Astrocyte of the cerebellum (primary cell): ENCODE measurements at regions not wholly inside any gene's neighbourhood (a gene's known extent, or its start where the extent isn't known, plus 50 kb on each side); places are given as distances from the start of the nearest gene placed in this dataset.

Source experiments
- DNase-seq: peaks from one replicate; pipeline ENCODE4 v3.0.0-alpha.2; 2011; ENCODE audit warnings: low read depth
- H3K4me3 ChIP-seq: 2 replicates; pipeline ENCODE4 v1.5.1; 2011; ENCODE audit warnings: mild to moderate bottlenecking, low read depth, low read length, moderate library complexity
- in situ Hi-C: cut with HindIII; loops from 2 replicates; pipeline ENCODE4 v1.10.0; 2017; ENCODE audit warnings: low sequenced_read_pairs
- TF ChIP-seq, protein P1 (sequence below): IDR thresholded peaks from 2 replicates; pipeline ENCODE4 v1.5.1; 2012; ENCODE audit warnings: low read length, low read depth, moderate library complexity, mild to moderate bottlenecking; ENCODE audit errors: missing control alignments

DNA sequence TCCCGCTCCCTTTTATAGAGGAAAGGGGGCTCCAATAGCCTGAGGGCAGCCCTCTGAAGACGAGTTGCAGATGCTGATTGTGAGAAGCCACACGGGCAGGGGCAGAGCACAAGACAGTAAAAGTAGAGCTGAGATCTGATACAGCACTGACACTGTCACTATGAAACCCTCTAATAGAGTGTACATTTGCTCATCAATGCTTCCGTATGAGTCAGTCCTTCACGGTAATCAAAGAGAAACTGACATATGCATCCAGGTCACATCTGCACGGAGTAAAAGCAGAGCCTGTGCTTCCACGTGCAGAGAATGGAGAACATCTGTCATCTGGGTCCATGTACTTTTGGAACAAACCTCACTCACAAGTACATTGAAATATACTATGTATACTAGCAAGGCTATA, 60.6 kb upstream of the TMEM215 start:
- DNase-seq: no peak
- no peak overlapping the region for H3K4me3 ChIP-seq
- TF ChIP-seq, protein P1, sequence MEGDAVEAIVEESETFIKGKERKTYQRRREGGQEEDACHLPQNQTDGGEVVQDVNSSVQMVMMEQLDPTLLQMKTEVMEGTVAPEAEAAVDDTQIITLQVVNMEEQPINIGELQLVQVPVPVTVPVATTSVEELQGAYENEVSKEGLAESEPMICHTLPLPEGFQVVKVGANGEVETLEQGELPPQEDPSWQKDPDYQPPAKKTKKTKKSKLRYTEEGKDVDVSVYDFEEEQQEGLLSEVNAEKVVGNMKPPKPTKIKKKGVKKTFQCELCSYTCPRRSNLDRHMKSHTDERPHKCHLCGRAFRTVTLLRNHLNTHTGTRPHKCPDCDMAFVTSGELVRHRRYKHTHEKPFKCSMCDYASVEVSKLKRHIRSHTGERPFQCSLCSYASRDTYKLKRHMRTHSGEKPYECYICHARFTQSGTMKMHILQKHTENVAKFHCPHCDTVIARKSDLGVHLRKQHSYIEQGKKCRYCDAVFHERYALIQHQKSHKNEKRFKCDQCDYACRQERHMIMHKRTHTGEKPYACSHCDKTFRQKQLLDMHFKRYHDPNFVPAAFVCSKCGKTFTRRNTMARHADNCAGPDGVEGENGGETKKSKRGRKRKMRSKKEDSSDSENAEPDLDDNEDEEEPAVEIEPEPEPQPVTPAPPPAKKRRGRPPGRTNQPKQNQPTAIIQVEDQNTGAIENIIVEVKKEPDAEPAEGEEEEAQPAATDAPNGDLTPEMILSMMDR: no peak
- in situ Hi-C loops: no loop called here

DNA sequence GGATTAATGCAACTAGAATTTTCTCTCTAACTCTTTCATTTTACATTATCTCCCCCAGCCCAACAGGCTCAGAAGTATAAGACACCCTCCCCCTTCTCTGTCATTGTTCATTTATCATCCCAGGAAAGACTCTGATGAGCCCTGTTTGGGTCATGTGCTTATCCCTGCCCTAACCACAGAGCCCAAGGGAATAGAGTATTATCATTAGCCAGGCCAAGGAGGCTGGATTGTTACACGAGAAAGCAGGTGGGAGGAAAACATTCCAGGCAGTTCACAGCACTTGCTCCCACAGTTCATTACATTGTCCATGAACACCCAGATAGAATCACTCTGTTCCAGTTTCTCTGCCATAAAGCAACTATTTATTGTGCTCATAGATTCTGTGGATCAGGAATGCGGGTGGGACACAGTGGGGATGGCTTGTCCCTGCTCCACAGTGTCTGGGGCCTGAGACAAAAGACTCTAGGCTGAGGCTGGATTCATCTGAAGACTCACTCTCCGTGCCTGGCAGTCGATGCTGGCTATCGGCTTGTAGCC, 59.5 kb upstream of the TMEM215 start:
- no peak for DNase-seq

DNA sequence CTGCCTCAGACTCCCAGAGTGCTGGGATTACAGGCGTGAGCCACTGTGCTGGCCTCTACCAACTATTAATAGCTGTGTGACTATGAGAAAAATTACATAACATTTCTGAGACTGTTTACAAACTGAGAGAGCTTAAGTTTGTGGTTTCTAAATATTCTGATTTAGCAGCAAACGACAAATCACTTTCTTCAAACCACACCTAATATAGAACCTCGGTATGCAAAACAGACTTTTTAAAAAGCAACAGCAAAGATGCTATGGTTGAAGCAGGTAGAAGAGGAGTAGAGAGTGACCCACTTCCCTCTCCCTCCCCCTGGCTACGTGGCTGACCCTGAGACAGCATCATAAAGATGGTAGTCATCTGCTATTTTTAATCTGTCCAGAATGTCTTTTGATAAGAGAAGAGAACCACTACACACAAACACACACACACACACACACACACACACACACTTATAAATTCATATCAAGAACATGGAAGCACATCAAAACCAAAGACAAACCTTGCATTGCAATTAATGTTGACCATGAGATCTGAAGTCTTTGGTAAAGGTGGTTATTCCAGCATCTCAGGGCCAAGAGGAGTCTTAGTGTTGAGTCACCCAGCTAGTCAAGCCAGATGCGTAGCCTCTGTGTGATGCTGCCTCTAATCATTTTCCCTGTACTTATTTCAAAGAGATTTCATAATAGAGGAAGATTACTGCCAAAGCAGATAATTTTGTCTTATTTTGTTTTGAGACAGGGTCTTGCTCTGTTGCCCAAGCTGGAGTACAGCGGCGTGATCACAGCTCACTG, 58.1 kb upstream of the TMEM215 start:
- in situ Hi-C loops: no loop called here
- DNase-seq: no peak
- TF ChIP-seq, protein P1: no peak
- H3K4me3 ChIP-seq: no peak overlapping the region

More for the DNA sequence above, 59.5 kb upstream of the TMEM215 start:
- TF ChIP-seq, protein P1: no peak
- no peak overlapping the region for H3K4me3 ChIP-seq
- in situ Hi-C loops: no loop called here

DNA sequence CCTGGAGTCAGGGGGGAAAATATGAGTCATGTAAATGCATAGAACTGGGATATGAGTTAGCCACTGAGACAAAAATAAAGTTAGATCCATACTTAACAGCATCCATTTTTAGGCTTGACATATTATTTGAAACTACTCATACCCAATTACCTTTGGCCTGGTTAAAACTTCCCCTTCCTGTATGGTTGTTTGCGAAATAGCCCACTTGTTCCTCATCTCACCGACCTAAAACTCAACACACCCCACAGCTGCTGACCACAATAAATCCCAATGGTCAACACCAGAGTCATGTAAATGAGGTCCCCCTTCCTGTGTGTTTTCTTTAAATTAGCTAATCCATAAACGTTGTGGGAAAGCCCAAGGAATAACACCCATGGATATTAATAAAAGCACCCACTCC, 55.2 kb upstream of the TMEM215 start:
- TF ChIP-seq, protein P1: no peak
- in situ Hi-C loops: no loop called here
- no peak for DNase-seq
- no peak overlapping the region for H3K4me3 ChIP-seq
